Vagina (tissue), 2 donors: ENCODE measurements at regions not wholly inside any gene's neighbourhood (a gene's known extent, or its start where the extent isn't known, plus 50 kb on each side); places are given as distances from the start of the nearest gene placed in this dataset.

Experiments
- POLR2A ChIP-seq, 2 donors: fragments of 450-650 bp; IDR thresholded peaks; one replicate each; pipeline ENCODE4 v1.6.1; 2017; ENCODE audit warnings: antibody characterized with exemption in 2 of 2, mild to moderate bottlenecking in 2 of 2, moderate library complexity in 2 of 2
- POLR2AphosphoS5 ChIP-seq, 2 donors: sonication (generic); formaldehyde crosslinking; IDR thresholded peaks; one replicate each; pipeline ENCODE4 v1.9.0; 2017; ENCODE audit warnings: antibody characterized with exemption in 2 of 2, mild to moderate bottlenecking in 2 of 2, low read depth in 1 of 2; ENCODE audit not compliant: insufficient read depth in 1 of 2
- TF ChIP-seq, protein P1 (sequence below), 3 experiments: fragments of 450-650 bp in 2 of 3; fragments of 200-600 bp in 1 of 3; sonication (generic) in 1 of 3; IDR thresholded peaks; one replicate each; pipeline ENCODE4 v1.5.1; 2017 to 2019; ENCODE audit warnings: antibody characterized with exemption in 3 of 3, mild to moderate bottlenecking in 2 of 3, moderate library complexity in 2 of 3

DNA sequence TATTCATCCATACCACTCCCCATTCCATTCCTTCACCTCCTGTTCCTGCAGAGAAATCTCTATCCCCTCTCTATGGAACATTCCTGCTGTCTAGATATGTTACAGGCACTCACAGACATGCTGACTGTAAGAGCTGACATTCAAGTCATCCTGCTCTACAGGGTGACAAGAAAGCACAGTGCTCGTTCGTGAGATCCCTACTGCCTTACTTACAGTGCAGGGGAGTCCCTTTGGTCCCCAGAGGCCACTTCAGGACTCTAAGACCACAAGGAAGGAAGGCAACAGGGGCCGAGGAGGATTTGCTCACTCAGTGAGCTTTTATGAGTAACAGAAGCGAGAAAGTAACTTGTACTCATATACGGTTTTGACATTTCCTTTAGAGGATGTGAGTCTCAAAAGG lies 110.5 kb downstream of the GAS1 start:
- TF ChIP-seq, protein P1, sequence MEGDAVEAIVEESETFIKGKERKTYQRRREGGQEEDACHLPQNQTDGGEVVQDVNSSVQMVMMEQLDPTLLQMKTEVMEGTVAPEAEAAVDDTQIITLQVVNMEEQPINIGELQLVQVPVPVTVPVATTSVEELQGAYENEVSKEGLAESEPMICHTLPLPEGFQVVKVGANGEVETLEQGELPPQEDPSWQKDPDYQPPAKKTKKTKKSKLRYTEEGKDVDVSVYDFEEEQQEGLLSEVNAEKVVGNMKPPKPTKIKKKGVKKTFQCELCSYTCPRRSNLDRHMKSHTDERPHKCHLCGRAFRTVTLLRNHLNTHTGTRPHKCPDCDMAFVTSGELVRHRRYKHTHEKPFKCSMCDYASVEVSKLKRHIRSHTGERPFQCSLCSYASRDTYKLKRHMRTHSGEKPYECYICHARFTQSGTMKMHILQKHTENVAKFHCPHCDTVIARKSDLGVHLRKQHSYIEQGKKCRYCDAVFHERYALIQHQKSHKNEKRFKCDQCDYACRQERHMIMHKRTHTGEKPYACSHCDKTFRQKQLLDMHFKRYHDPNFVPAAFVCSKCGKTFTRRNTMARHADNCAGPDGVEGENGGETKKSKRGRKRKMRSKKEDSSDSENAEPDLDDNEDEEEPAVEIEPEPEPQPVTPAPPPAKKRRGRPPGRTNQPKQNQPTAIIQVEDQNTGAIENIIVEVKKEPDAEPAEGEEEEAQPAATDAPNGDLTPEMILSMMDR (IDR thresholded peaks at IDR 0.05), result no peak
- TF ChIP-seq POLR2AphosphoS5 (IDR thresholded peaks at IDR 0.05; ENCODE audit: insufficient read depth in 1 of 2, low read depth in 1 of 2), result no peak
- no peak for TF ChIP-seq POLR2A (IDR thresholded peaks at IDR 0.05)
